ENCODE measurements at regions not wholly inside any gene's neighbourhood (a gene's known extent, or its start where the extent isn't known, plus 50 kb on each side); places are given as distances from the start of the nearest gene placed in this dataset.

GRCh38 chr13:63851526-63851925 lies 2435.9 kb upstream of the PCDH20 start:
- Histone ChIP-seq H3K4me1 (ENCODE audit: control insufficient read depth, low read length) (no peaks in the 10 kb centered on the region), H3F3A (ENCODE audit: control insufficient read depth, insufficient read depth) (no peaks in the 10 kb centered on the region), H3K79me2 (ENCODE audit: control insufficient read depth, low read length) (no peaks in the 10 kb centered on the region), H3K36me3 (ENCODE audit: control insufficient read depth, low read length) (no peaks in the 10 kb centered on the region), H3K27ac (ENCODE audit: low read depth, low read length) (no peak overlapping the region), H3K27me3 (ENCODE audit: control insufficient read depth, low read length) (no peaks in the 10 kb centered on the region), H4K20me1 (ENCODE audit: control insufficient read depth, insufficient read depth, low read depth, low read length) (no peaks in the 10 kb centered on the region), H3K9me3 (ENCODE audit: control insufficient read depth, insufficient read depth, low read length) (peaks cover 3% of the 10 kb centered on the region; the same call in 1 of the 2 replicates), H3K9me2 (replicated peaks; ENCODE audit: control insufficient read depth, low read length) (no peaks in the 10 kb centered on the region), H3K4me2 (ENCODE audit: low read length) (no peak overlapping the region), H3K4me3 (ENCODE audit: low read length) (no peak overlapping the region)
- no peak for TF ChIP-seq CTCF (IDR thresholded peaks at IDR 0.05; ENCODE audit: low read depth, low read length, poor library complexity, severe bottlenecking)
- no peak for TF ChIP-seq EZH2phosphoT487 (IDR thresholded peaks at IDR 0.05; ENCODE audit: borderline replicate concordance, low read length)

GRCh38 chr13:63843766-63844699 lies 2428.4 kb upstream of the PCDH20 start:
- Histone ChIP-seq H3K27me3 (ENCODE audit: control insufficient read depth, low read length) (no peaks in the 10 kb centered on the region), H3K4me1 (ENCODE audit: control insufficient read depth, low read length) (no peaks in the 10 kb centered on the region), H3K4me2 (ENCODE audit: low read length) (no peak overlapping the region)

GRCh38 chr13:63842102-63842501 lies 2426.5 kb upstream of the PCDH20 start:
- Histone ChIP-seq H3K4me1 (ENCODE audit: control insufficient read depth, low read length) (no peaks in the 10 kb centered on the region), H3K4me2 (ENCODE audit: low read length) (no peak overlapping the region), H3F3A (ENCODE audit: control insufficient read depth, insufficient read depth) (no peaks in the 10 kb centered on the region), H3K4me3 (ENCODE audit: low read length) (no peak overlapping the region), H3K9me3 (ENCODE audit: control insufficient read depth, insufficient read depth, low read length) (no peaks in the 10 kb centered on the region; the same call in 1 of the 2 replicates), H3K79me2 (ENCODE audit: control insufficient read depth, low read length) (no peaks in the 10 kb centered on the region), H4K20me1 (ENCODE audit: control insufficient read depth, insufficient read depth, low read depth, low read length) (no peaks in the 10 kb centered on the region), H3K9me2 (replicated peaks; ENCODE audit: control insufficient read depth, low read length) (no peaks in the 10 kb centered on the region), H3K27ac (ENCODE audit: low read depth, low read length) (no peak overlapping the region), H3K36me3 (ENCODE audit: control insufficient read depth, low read length) (no peaks in the 10 kb centered on the region), H3K27me3 (ENCODE audit: control insufficient read depth, low read length) (no peaks in the 10 kb centered on the region)
- TF ChIP-seq CTCF (IDR thresholded peaks at IDR 0.05; ENCODE audit: low read depth, low read length, poor library complexity, severe bottlenecking) (no peak), EZH2phosphoT487 (IDR thresholded peaks at IDR 0.05; ENCODE audit: borderline replicate concordance, low read length) (no peak)

More at GRCh38 chr13:63843766-63844699, 2428.4 kb upstream of the PCDH20 start:
- H3K4me3 ChIP-seq (ENCODE audit: low read length): no peak overlapping the region
- no peaks in the 10 kb centered on the region for H4K20me1 ChIP-seq (ENCODE audit: control insufficient read depth, insufficient read depth, low read depth, low read length)
- no peaks in the 10 kb centered on the region for H3K79me2 ChIP-seq (ENCODE audit: control insufficient read depth, low read length)
- peaks cover 3% of the 10 kb centered on the region; the same call in 1 of the 2 replicates for H3K9me3 ChIP-seq (ENCODE audit: control insufficient read depth, insufficient read depth, low read length)
- no peak overlapping the region for H3K27ac ChIP-seq (ENCODE audit: low read depth, low read length)
- no peaks in the 10 kb centered on the region for H3K9me2 ChIP-seq (replicated peaks; ENCODE audit: control insufficient read depth, low read length)
- TF ChIP-seq CTCF (IDR thresholded peaks at IDR 0.05; ENCODE audit: low read depth, low read length, poor library complexity, severe bottlenecking) (no peak), EZH2phosphoT487 (IDR thresholded peaks at IDR 0.05; ENCODE audit: borderline replicate concordance, low read length) (no peak)
- H3F3A ChIP-seq (ENCODE audit: control insufficient read depth, insufficient read depth): no peaks in the 10 kb centered on the region
- no peaks in the 10 kb centered on the region for H3K36me3 ChIP-seq (ENCODE audit: control insufficient read depth, low read length)
